Kidney capillary endothelial cell (primary cell): ENCODE measurements at regions not wholly inside any gene's neighbourhood (a gene's known extent, or its start where the extent isn't known, plus 50 kb on each side); places are given as distances from the start of the nearest gene placed in this dataset.
"Not testable (repeated sequence)": the region's sequence is repeated elsewhere in the genome, so short reads cannot be mapped to it uniquely, and the experiment has no call there.

Experiments used
- DNase-seq: peaks from one replicate; pipeline ENCODE4 v3.0.0-alpha.2; 2018; ENCODE audit warnings: low spot score

- DNase-seq, result no peak
Measured at GRCh38 chr12:85574291-85574690, 261.9 kb downstream of the RASSF9 start.

GRCh38 chr12:85575120-85576096 is 260.8 kb downstream of the RASSF9 start:
- DNase-seq, result peak; percentile 62

- peak; percentile 23 for DNase-seq
Measured at GRCh38 chr12:85580562-85581168, 255.5 kb downstream of the RASSF9 start.

- no peak for DNase-seq
Measured at GRCh38 chr12:85587158-85587557, 249.1 kb downstream of the RASSF9 start.

DNA sequence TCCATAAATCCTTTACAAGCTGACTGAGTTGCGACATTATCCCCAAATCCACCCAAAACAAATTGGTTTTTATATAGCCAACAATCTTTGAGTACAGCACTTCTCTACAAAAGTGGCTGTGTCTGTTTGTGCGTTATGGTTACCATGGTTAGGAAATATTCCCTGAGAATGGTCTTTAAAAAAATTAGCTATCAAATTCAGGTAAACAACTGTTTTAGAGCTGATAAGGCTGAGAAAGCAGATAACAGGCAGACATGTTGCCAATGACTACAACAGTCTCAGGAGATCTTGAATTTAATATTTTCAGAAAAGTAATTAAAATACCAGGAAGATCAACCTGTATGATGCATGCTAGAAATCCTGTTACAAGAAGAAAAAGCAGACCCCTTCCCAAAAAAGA is 248.0 kb downstream of the RASSF9 start:
- DNase-seq, result no peak

DNA sequence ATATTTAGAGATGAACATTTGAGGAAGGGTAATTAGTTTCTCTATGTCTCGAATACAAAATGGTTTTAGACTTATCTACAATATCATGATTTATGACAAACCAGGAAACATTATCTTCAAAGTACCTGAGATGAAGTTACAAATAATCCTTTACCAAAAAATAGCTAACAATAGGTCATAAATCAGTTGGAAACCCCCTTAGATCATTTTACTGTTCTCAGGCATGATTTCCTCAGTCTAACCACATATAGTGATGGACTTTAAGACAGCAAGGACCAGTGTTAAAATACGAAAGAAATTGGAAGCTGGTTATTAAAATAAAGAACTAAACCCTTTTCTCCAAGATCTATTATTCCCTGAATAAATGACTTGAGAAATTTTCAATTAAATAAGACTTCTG is 235.4 kb downstream of the RASSF9 start:
- DNase-seq, result no peak

- DNase-seq, result no peak
Measured at GRCh38 chr12:85603556-85603955, 232.7 kb downstream of the RASSF9 start.

- no peak for DNase-seq
Measured at GRCh38 chr12:85606455-85606854, 229.8 kb downstream of the RASSF9 start.

DNA sequence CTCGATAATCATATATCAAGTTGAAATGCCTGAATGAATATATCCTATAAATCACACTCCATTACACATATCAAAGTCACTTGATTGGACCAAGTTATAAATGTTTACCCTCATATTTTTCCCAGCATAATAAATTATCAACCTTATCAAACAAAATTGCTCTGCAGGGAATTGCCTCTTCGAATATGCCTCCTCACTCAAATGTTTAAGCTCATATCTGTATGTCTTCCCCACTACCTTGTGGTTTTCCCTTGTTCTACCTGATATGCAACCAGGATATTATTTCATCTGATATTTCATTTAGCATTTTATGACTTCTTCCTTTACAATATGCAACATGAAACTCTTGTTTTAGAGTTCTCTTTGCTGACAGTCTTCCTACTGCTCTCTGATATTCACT is 226.4 kb downstream of the RASSF9 start:
- DNase-seq, result no peak

DNA sequence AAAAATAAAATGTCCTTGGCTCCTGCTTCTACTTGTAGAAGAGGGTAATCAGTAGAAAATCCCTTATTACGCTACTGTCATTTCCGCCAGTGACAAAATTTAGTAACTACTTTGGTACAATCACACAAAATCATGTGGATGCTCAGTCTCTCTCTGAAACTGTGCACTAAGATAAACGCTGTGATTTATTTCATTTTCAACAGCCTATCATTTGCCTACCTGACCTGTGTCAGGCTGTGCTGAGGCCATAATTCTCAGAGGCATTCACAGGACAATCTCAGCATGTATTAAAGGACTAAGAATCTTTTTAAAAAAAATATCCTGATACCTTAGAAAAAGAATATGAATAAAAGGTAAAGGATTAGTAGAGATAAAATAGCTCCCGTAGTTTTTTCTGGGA is 226.0 kb downstream of the RASSF9 start:
- DNase-seq, result no peak

DNA sequence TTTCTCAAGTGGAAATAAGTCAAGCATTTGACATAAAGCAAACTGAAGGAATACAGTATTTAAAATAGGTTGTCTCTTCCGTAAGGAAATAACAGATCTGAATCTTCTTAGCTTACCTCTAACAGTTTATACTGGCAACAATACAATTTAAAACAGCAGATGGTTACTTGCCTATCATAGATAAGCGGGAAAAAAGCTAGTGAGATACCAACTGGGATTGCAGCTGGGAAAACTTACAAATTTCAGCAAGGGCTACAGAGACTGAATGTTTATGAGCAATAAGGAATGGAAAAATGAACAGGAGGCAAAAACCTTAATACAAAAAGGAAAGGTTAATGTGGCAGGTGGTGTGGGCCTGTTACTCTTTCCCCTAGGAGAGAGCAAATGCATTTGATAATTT is 220.0 kb downstream of the RASSF9 start:
- no peak for DNase-seq

DNA sequence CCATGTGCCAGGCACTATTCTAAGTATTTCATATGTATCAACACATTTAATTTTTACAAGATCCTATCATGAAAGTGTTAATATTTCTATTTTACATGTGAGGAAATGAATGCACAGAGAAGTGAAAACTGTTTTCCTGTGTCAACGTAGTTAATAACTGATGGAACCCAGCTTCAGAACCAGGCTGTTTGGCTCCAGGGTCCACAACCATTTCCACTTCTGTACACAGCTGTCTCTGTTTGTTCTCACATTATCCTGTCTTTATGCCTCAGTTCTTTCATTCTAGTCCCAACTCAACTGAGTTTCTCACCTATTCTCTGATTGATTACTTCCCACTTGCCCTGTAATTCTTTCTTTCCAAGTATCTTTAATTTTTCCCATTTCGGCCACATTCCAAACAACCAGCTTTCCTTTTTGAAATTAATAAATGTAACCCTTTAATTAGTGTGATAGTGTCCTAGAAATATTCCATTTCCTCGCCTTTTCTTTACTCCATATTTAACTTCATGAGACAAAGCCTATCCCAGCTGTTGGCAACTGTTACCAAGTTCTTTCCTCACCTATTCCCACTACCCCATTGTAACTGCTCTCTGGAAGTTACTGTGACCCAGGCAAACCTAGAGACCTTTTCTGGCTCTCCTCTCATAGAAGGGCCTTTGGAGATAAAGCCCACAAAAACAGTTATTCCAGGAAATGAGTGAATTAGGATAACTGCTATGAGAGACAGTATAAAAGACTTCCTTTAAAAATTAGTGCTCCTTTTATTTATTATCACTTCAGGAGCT is 218.7 kb downstream of the RASSF9 start:
- no peak for DNase-seq

GRCh38 chr12:85621041-85621440 is 215.2 kb downstream of the RASSF9 start:
- DNase-seq, result no peak

DNA sequence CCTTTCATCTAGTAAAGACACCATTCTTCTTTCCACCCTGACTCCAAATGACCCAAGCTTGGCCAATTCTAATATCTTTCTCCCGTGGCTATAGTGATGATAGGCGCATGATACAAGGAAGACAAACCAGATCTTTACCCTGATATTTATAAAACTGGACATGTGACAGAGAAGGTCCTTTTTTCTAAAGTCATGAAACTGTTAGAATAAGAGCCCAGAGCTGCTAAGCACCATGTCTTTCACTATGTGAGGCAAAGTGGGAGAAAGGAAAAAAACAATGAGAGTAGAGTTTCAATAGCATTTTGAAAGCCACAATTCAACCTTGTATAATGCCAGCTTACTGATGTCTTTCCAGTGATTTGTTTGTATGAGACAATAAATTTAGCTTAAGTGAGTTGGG is 212.4 kb downstream of the RASSF9 start:
- no peak for DNase-seq

- DNase-seq, result no peak
Measured at GRCh38 chr12:85625467-85625866, 210.7 kb downstream of the RASSF9 start.

GRCh38 chr12:85626001-85626783 is 210.0 kb downstream of the RASSF9 start:
- peak; percentile 72 for DNase-seq

DNA sequence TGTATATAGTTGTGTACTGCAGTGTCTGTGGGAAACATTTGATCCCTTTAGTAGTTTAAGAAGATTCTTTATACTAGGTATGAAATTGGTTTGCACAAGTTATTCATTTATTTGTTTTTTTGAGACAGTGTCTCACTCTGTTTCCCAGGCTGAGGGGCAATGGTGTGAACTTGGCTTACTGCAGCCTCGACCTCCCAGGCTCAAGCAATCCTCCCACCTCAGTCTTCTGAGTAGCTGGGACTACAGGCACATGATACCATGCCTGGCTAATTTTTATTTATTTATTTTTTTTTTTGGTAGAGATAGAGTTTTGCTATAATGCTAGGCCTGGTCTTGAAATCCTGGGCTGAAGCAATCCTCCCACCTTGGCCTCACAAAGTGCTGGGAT is 209.4 kb downstream of the RASSF9 start:
- no peak for DNase-seq

GRCh38 chr12:85627584-85627983 is 208.6 kb downstream of the RASSF9 start:
- no peak for DNase-seq

GRCh38 chr12:85628562-85628961 is 207.6 kb downstream of the RASSF9 start:
- DNase-seq, result not testable (repeated sequence)

DNA sequence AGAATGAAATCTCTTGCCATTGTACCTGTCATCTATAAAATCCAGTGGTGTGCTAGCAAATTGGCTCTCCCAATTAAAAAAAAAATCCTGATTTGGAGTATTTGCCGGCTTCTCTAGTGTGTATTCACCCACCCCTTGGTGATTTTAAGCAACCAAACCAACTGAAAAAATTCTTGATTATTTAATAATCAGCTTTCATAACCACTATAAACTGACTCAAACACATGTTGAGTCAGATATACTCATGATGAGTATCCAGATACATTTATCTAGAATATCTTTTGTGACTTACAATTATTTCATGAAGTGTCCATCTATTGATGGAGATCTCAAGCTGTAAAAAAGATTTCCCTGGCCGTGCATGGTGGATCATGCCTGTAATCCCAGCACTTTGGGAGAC is 205.4 kb downstream of the RASSF9 start:
- DNase-seq, result no peak

GRCh38 chr12:85632390-85632789 is 203.8 kb downstream of the RASSF9 start:
- DNase-seq, result peak; percentile 22

GRCh38 chr12:85633491-85633890 is 202.7 kb downstream of the RASSF9 start:
- no peak for DNase-seq
